ENCODE measurements at regions not wholly inside any gene's neighbourhood (a gene's known extent, or its start where the extent isn't known, plus 50 kb on each side); places are given as distances from the start of the nearest gene placed in this dataset.

DNA sequence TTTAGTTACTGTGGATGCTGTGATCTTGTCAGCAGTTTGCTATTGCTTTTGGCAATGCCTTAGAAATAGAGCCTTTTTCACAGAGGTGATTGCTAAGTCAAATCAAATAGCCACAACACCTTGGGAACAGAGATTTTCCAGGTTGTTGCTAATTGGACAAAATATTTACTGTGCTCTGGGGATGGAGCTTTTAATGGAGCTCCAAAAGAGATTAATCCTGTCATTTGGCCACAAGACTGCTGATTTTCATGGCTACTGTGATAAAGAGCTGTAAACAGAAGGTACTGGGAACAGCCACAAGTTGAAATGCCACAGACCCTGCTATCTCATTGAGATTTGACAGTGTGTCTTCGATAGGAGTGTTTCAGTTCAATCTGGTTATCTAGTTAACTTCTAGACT lies 1715.2 kb upstream of the ADGRL3 start:
- ChIA-PET CTCF (ENCODE audit: partially characterized antibody) (no interaction called here), POLR2A (ENCODE audit: partially characterized antibody) (no interaction called here)
- H3K4me2 ChIP-seq (ENCODE audit: insufficient read depth in 1 of 2, low read depth in 2 of 2, low read length in 2 of 2): no peak overlapping the region
- H2BK5ac ChIP-seq (ENCODE audit: low read depth, low read length): no peak overlapping the region
- no peak overlapping the region for H3K4ac ChIP-seq (replicated peaks; ENCODE audit: insufficient read length, low read depth, low read length)
- FAIRE-seq (no peak), DNase-seq (ENCODE audit: low read depth in 1 of 2, low spot score in 2 of 2) (no peak)
- H4K91ac ChIP-seq (replicated peaks; ENCODE audit: insufficient read length, low read length): no peak overlapping the region
- no peaks in the 10 kb centered on the region for H4K20me1 ChIP-seq (replicated peaks in 1 of 2; ENCODE audit: control insufficient read depth in 1 of 2, insufficient read depth in 2 of 2, low read length in 2 of 2)
- no peaks in the 10 kb centered on the region for H3K23me2 ChIP-seq (ENCODE audit: low read depth, low read length)
- H3K36me3 ChIP-seq (ENCODE audit: control insufficient read depth in 2 of 4, insufficient read depth in 4 of 4, low read length in 3 of 4): no peaks in the 10 kb centered on the region
- H3K56ac ChIP-seq (replicated peaks; ENCODE audit: insufficient read length, low read depth, low read length): no peak overlapping the region
- WGBS, 2 experiments (ENCODE audit: extremely low coverage in 1 of 2, insufficient coverage in 1 of 2, insufficient read length in 1 of 2, insufficient replicate concordance in 2 of 2, low coverage in 1 of 2, low lambda C conversion rate in 2 of 2, missing lambda C conversion rate in 1 of 2): 93% methylated on average over 1 of the region's 1 CpG; no CpG with 5 or more reads in 1 of the 2 experiments
- no peak overlapping the region for H2BK12ac ChIP-seq (ENCODE audit: low read depth, low read length)
- H2BK15ac ChIP-seq (ENCODE audit: low read length): no peak overlapping the region
- H2BK120ac ChIP-seq (replicated peaks; ENCODE audit: low read depth, low read length): no peak overlapping the region
- H3K79me2 ChIP-seq (ENCODE audit: control insufficient read depth in 1 of 2, insufficient read depth in 2 of 2, low read length in 2 of 2): no peaks in the 10 kb centered on the region
- H4K8ac ChIP-seq (ENCODE audit: extremely low read depth, insufficient read depth, low read length): no peak overlapping the region
- H2AFZ ChIP-seq (ENCODE audit: low read length): peak overlapping the region; percentile 87; the same call in 1 of the 2 replicates
- H3K79me1 ChIP-seq (ENCODE audit: low read depth, low read length): no peaks in the 10 kb centered on the region
- H2AK5ac ChIP-seq (ENCODE audit: low read depth, low read length): no peak overlapping the region
- H3K9ac ChIP-seq (replicated peaks in 1 of 4; ENCODE audit: extremely low read depth in 1 of 4, low read depth in 3 of 4, low read length in 3 of 4): no peak overlapping the region
- no peak overlapping the region for H3K23ac ChIP-seq (ENCODE audit: insufficient read length)
- peaks cover 0 to 2% (median 0%) of the 10 kb centered on the region in 4 experiments; a peak in 2 of 7 replicates for H3K4me1 ChIP-seq (replicated peaks in 1 of 4; ENCODE audit: control insufficient read depth in 3 of 4, insufficient read depth in 4 of 4, low read length in 3 of 4)
- H3K27ac ChIP-seq (ENCODE audit: low read depth, low read length): no peak overlapping the region
- no peaks in the 10 kb centered on the region for H3K27me3 ChIP-seq (replicated peaks in 1 of 4; ENCODE audit: control insufficient read depth in 3 of 4, extremely low read depth in 1 of 4, insufficient read depth in 3 of 4, low read length in 3 of 4)
- no peak overlapping the region for H3K4me3 ChIP-seq (ENCODE audit: extremely low read depth in 1 of 4, insufficient read depth in 2 of 4, low read depth in 3 of 4, low read length in 4 of 4)
- H3K9me3 ChIP-seq (ENCODE audit: insufficient read depth in 2 of 2, low read depth in 1 of 2, low read length in 1 of 2): no peaks in the 10 kb centered on the region
- no peak overlapping the region for H3K14ac ChIP-seq (ENCODE audit: insufficient read length)
- H3K18ac ChIP-seq (ENCODE audit: extremely low read depth, low read length): no peak overlapping the region
- H4K5ac ChIP-seq (ENCODE audit: insufficient read length, low read depth, low read length): no peak overlapping the region
- H2BK20ac ChIP-seq (ENCODE audit: low read length): no peak overlapping the region
- TF ChIP-seq KDM4A (IDR thresholded peaks at IDR 0.05; ENCODE audit: low read depth, low read length, severe bottlenecking) (no peak), HDAC2 (IDR thresholded peaks at IDR 0.05; ENCODE audit: borderline replicate concordance in 1 of 2, low read depth in 2 of 2, low read length in 2 of 2) (no peak), CBX8 (IDR thresholded peaks at IDR 0.05; ENCODE audit: borderline replicate concordance, low read depth, low read length) (no peak), CBX5 (IDR thresholded peaks at IDR 0.05; ENCODE audit: low read depth, low read length) (no peak), TCF12 (IDR thresholded peaks at IDR 0.05; ENCODE audit: low read depth, low read length) (no peak), PHF8 (conservative IDR thresholded peaks at IDR 0.05; ENCODE audit: low read depth, low read length) (no peak), JUN (IDR thresholded peaks at IDR 0.05; ENCODE audit: low read depth, low read length) (no peak), RAD21 (IDR thresholded peaks at IDR 0.05 in 1 of 2, conservative IDR thresholded peaks at IDR 0.05 in 1 of 2; ENCODE audit: low read depth in 2 of 2, low read length in 2 of 2) (no peak), JUND (IDR thresholded peaks at IDR 0.05; ENCODE audit: low read length) (no peak), BCL11A (IDR thresholded peaks at IDR 0.05; ENCODE audit: low read depth in 2 of 2, low read length in 2 of 2) (no peak), CREB1 (IDR thresholded peaks at IDR 0.05) (no peak)
- TF ChIP-seq, protein P1, sequence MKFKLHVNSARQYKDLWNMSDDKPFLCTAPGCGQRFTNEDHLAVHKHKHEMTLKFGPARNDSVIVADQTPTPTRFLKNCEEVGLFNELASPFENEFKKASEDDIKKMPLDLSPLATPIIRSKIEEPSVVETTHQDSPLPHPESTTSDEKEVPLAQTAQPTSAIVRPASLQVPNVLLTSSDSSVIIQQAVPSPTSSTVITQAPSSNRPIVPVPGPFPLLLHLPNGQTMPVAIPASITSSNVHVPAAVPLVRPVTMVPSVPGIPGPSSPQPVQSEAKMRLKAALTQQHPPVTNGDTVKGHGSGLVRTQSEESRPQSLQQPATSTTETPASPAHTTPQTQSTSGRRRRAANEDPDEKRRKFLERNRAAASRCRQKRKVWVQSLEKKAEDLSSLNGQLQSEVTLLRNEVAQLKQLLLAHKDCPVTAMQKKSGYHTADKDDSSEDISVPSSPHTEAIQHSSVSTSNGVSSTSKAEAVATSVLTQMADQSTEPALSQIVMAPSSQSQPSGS (IDR thresholded peaks at IDR 0.05; ENCODE audit: low read length): no peak
- TF ChIP-seq, protein P2, sequence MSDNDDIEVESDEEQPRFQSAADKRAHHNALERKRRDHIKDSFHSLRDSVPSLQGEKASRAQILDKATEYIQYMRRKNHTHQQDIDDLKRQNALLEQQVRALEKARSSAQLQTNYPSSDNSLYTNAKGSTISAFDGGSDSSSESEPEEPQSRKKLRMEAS (IDR thresholded peaks at IDR 0.05): no peak
